GM21423 (cell line): ENCODE measurements at regions not wholly inside any gene's neighbourhood (a gene's known extent, or its start where the extent isn't known, plus 50 kb on each side); places are given as distances from the start of the nearest gene placed in this dataset.

Experiments
- ATAC-seq: cut with Tn5 transposase; IDR thresholded peaks from one replicate; pipeline ENCODE4 v1.9.1; 2021; ENCODE audit warnings: mild to moderate bottlenecking, moderate library complexity; ENCODE audit not compliant: unreplicated experiment

DNA sequence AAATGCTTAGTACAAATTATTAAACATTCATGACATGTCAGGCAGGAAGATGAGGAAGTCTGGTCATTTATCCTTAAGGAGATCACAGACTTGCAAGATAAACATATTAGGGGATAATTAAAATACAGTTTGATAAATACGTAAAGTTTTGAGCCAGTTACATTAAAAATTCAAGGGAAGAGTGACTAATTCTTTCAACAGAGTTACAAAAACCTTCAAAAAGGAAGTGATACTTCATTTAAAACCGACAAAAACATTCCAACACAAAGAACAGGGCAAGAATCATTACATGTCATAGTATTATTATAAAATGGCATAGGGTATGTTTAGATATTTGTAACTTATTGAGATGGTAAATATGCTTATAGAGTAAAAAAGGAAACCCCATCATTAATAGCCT lies 636.0 kb downstream of the NR4A2 start:
- ATAC-seq = no peak

DNA sequence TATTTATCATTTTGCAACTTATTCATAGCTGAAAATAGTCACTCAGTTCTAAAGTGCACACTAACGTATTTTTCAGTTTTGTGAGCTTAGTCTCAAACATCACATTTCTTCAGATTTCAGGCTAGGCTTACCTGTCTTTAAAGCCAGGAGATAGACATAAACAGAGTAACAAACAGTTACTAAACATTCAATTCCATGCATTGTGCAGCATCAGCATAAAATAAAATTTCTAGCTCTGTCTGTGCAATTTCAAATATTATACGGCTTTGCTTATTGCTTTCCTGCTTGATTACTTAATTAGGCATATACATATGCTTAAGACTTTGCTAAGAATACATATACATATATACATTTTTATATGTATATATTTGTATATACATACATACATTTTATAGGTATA lies 637.0 kb downstream of the NR4A2 start:
- no peak for ATAC-seq

DNA sequence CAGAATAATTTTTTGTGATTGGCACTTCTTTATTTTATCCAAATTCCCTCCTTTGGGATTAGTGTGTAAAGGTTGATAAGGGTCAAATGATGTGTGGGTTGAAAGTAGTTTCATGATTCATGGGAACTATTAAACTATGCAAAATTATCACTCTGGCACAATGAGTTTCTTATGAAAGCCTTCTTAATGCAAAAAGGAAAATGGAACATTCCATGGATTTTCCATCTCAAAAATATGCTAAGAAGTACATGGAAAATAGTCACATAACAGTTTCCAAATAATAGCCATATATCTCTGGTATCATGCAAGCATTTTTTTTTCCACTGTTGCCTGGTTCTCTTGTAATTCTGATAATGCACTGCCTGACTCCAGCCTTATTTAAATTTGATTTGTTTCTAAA lies 639.7 kb downstream of the NR4A2 start:
- ATAC-seq = no peak

DNA sequence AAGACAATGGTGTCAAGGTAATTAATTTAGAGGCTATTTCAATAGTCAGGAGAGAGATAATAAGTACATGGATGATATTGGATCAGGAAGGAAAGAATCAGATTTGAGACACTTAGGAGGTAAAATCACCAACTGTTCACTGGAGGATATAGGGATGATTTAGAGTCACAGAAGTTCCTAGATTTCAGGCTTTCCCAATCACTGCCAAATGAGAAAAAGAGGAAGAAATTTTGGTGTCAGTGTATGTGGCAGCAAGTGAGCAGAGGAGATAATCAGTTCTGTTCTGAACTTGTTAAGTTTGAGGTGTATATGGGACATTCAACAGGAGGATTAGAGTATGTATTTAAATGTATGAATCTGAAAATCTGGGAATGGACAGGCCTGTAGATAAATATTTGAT lies 640.4 kb downstream of the NR4A2 start:
- no peak for ATAC-seq

DNA sequence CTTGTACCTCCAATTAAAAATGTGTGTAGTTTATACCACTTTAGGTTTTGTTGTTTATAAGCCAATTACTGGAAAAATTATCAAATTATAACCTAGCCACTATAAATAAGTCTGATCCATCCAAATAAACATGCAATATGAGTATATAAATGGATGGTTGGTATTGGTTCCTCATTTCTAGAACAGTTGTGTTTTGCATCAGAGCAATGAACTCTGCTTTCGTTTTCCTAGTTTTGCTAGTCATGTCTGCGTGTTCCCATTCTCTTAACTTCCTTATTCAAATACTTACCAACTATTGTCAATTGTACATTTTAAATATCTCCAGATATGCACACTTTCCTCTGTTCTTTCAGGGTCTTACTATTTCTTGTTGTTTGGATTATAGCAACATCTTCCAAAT lies 641.7 kb downstream of the NR4A2 start:
- ATAC-seq = peak; percentile 80

DNA sequence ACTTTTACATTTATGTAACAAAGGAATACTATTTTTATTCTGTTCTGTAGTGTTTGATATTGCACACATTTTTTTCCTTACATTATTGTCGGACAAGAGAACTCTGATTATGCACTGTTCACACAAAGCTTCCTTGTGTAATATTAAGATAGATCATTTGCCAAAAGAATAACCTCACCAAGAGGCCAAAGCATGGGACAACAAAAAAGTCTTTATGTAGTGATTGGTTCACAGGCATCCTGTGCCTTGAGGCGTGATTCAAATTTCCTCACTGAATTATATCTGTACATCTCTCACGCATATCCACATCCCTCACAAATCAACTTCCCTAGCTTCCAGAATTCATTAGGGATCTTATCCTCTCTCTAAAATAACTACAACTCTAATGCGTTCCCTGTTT lies 642.7 kb downstream of the NR4A2 start:
- ATAC-seq = no peak

DNA sequence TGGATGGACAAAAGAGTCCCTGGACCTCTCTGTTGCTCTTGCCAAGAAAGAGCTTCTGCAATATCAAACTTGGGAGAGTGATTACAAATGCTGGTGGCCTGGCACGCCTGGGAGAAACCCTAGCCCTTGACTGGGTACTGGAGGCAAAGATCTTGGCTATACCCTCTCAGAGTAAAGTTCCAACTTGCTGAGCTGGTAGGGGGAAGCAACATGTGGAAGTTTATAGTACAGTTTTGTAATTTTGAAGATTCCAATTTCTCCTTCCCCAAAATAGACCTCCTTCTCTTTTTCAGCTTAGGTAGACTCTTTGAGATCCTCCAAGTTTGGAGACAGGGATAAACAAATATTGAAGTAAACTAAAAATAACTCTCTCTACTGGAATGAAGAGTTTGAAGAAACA lies 645.3 kb downstream of the NR4A2 start:
- no peak for ATAC-seq

DNA sequence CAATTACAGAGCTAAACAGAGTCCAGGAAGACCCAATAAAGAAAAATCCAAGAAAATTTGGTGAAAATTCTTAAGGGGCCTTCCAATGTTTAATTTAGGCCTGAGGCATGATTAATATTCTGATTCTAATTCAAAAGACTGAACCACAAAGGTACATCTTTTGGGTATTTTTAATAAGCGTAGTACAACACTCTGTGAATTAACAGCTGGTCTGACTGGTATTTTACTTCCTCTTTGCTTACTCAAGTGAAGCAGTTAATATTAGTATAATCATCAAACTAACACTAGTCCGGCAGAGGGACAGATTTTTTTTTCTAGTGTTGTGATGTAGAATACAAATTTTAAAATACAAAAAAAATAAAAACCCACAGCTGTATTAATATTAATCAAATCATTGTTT lies 652.9 kb downstream of the NR4A2 start:
- no peak for ATAC-seq

DNA sequence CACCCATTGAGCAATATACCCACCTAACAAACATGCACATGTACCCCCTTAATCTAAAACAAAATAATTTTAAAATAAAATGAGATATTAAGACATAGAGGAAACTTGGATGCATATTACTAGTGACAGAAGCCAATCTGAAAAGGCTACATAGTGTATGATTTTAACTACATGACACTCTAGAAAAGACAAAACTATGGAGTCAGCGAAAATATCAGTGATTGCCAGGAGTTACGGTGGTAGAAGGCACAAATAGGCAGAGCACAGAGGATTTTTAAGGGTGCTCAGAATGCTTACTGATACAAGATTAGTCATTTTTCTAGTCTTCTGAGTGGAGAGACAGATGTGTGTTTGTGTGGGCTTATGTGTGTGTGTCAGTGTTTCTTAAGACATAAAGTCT lies 656.6 kb downstream of the NR4A2 start:
- no peak for ATAC-seq

DNA sequence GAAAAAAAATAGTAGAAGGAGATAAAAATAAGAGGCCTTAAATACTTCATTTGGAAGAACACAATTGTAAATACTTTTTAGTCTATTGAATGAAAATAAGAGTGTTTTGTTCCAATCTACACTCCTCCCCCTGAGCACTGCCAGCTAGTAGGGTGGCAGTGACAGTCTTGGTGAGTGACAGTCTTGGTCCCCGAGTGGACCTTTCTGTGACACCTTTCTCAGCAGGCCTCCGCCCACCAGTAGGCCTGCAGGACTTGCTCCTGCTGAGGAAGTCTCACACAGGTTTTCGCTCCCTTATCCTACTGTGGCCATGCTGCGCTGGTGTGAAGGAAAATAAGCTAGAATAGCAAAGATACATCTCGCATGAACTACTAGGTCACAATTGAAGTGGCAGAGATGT lies 666.8 kb downstream of the NR4A2 start:
- ATAC-seq = no peak

DNA sequence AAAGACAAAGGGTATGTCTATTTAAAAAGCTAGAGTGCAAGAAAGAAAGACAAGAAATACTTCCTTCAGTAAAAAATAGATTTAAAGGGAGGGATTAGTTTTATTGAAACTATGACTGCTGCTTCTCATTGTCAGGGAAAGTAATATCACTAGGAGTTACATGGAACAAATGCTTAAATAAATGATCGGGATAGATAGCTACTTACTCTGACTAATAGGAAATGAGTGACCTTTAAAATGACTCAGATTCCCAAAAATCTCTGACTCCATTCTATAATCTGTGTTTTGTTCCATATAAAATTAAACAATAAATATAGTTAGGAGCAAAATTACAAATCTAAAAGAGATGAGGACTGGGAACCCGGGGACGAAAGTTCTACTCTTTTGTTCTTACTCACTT lies 669.3 kb downstream of the NR4A2 start:
- ATAC-seq = no peak

DNA sequence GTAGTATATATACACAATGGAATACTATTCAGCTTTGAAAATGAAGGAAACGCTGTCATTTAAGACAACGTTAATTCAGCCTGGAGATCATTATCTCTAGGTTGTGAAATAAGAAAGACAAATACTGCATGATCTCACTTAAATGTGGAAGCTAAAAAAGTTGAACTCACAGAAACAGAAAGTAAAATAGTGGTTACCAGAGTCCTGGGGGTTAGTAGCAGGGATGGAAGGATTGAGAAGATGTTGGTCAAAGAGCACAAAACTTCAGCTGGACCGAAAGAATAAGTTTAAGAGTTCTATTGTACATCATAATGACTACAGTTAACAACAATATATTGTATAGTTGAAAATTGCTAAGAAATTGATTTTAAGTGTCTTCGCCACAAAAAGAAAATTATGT lies 670.3 kb downstream of the NR4A2 start:
- ATAC-seq = no peak

DNA sequence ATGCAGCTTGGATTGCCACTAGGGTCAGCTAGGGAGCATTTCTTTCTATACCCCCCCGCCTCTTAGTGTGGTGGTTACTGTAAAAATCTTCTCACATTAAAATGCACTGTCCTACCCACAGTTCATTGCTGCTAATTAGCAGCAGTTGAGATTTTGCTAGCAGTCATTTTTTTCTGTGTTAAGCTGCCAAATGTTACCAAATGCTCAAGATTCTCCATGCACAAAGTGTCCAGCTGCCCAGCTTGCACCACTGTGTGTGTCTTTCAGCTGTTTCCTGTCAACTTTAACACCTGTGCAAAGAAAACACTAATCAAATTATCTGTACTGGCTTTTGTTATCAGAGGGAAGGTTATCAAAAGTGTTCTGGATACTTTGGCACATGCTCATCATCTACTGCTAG lies 679.3 kb downstream of the NR4A2 start:
- no peak for ATAC-seq

DNA sequence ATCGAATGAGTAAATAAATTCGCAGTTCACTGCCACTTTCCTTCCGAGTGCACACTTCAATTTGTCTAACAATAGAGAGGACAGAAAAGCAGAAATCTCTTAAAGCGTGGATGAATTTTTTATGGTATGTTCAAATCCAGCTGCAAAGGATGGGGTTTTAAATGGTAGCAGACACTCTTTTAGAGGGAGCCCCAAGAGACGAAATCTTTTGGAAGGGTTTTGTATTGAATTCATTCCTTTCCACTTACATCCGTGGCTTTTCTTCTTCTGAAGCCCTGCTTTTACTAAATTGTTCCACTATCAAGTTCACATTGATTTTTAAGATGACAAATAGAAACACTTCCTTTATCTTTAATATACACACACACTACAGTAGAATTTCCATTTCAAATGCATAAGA lies 680.7 kb downstream of the NR4A2 start:
- no peak for ATAC-seq

DNA sequence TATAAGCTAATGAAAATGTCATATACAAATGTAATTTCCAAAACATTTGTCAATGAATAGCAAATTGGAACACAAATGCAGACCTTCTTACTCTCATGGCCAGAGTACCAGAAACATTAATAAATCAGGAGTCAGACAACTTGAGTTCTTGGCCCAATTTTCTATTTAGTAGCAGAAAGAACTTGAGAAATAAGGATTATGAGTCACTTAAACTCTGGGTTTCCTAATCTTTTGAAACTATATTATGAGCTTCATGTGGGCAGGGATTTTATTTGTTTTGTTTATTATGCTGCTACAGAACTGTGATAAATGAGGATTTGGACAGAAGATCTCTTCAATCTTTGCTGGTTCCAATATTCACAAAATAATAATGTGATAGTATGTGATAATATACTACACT lies 686.7 kb downstream of the NR4A2 start:
- ATAC-seq = no peak

DNA sequence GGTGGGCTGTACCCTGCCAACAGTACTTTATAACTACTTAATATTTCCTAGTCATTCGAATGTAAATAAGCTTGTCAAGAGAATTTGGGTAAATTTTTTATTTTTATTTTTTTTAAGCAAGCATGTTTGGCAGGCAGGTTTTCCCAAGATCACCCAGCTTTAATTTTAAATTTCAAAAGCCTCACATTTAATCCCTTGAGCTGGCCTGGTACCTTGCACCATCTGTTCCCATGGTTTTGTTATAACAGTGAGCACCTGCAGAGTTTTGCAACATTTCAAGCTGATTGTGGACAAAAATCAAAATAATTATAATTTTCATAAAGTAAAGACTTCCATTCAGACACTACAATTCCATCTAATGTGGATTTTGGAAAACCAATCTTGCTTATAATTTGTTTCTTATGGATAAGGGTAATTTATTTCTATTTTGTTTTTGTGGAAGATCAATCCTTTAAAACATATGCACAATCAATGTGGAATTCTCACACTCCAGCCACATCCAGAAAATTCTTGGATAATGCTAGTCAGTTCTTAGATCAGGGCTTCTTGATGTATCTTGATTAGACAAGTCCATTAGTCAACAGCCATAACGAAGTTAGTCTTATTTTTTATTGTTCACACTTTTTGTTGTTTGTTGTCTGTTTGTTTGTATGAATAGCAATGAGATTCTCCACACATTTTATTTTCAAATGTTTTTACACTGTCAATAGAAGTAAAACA lies 689.3 kb downstream of the NR4A2 start:
- no peak for ATAC-seq

DNA sequence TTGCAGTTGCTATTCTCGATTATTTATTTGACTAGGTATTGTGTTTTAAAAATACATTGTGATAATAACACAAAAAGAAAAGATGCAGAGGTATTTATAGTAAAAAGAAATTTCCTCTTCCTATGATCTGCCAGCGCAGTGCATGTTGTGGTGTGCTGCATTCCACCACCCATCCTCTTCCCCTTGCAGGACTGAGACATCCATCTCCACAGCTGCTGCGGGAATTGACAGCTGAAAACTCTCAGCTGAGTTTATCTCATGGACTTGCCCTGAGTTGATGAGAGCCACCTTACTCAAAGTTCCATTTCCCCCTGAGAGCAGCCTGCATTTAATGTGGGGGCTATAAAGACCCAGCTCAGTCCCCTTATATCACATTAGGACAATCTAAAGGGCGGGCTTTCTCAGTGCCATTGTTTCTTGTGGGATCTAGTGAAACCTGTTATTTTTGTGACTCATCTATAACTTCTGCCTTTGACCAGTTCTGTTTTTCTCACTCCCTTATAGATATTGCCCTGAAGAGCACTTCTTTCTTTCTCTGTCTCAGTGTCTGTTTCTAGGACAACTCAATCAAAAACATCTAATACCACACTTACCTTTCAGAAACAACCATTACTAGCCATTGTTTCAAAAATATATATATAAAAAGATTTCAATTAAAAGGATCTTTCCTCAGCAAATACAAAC lies 698.5 kb downstream of the NR4A2 start:
- ATAC-seq = peak; percentile 56

DNA sequence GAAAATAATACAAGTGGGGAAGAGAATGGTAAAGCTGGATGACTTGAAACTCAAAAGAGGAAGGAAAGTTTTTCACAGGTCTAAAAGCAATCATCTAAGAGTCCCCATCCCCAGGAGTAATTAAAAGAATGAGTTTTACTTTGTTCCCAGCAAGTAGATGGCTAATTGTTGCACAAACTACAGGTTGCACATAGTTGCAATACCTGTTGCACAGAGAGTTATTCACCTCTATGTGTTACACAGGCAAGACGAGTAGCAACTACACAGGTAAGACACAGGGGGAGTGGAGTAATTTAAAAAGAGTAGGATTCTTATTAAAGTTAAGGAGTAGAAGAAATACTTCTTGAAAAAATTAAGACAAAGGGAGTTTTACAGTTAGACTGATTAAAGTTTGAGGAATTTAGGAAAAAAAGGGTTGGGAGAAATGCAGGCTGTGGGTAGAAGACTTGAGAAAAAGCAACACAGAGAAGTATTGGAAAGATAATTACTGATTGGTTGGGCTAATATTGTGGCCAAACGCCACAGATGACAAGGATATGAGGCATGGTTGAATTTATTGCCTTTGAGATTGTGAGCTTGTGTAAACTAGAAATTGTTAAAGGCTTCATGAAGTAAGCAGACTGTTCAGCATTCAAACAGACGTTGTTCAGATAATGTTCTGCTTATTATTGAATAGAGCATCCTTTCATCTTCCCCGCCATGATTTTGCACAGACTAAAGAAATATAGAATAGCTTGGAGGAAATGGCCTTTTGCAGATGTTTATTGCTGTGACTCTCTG lies 699.3 kb downstream of the NR4A2 start:
- ATAC-seq = no peak

DNA sequence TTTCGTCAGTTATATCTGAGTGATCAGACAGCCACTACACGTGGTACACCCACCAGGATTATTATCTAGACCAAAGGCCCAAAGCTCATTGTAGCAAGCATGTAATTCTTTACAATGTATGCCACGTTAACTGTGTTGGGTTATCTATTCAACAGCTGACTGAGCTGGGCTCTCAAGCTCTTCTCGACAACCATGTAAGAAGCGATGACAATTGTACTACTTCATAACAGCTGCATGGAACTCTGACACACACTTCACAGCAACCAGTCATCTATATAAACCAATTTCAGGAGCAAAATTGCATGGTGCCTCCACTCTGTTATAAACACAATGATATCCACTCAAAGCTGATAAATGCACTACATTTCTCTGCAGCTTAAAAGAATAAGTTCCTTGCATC lies 701.8 kb downstream of the NR4A2 start:
- no peak for ATAC-seq

DNA sequence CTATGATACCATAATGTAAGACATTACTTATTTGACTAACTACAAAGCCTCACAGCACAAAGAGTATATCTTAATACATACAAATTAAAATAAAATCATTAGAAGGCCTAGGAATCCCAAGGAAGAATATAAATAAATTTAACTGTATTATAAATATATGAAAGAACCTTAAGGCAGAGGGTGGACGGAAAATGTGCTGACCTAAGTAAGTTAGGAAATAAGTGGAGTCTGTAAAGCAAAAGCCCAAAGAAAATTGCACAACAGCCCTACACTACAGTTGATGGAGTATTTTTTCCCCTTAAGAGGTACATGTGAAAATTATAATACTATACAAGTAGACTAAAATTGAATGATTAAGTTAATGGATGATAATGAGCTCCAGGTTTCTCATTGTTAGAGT lies 710.1 kb downstream of the NR4A2 start:
- ATAC-seq = no peak

DNA sequence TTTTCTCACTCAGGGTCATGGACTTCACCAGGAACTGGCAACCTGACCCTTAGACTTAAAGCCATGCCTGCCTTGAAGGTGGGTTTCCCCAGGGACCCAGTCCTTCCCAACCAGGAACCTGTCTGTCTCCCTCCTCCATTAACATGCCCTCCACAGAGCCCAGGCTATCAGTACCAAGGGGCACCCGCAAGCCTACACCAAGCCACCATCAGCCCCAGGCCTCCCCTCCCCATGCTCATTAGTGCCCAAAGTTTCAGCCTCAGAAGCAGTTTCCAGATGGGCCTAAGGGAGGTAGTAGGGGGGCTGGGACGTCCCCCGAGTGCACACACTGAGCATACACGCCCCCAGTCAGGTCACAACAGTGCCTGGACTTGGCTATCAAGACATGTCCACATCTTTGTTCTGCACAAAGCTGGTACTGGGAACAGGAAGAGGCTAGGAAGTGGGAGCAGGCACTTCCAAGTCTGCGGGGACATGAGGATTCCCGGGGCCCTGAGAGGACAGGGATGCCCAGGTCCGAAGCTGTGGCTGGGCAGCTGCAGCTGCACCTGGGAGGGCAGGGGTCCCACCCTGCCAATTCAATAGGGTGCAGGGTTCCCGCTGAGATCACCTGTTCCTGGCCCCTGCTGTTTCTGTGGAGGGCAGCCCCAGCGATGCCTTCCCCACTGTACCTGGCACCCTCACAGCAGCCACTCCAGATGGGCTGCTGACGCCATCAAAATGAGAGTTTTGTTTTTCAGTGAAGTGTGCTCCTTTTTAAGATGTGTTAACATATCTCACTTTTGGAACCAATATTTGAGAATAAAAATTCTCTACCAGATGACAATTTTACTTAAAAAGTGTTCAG lies 731.4 kb downstream of the NR4A2 start:
- no peak for ATAC-seq
